ENCODE measurements at regions not wholly inside any gene's neighbourhood (a gene's known extent, or its start where the extent isn't known, plus 50 kb on each side); places are given as distances from the start of the nearest gene placed in this dataset.

- DNase-seq (ENCODE audit: low spot score), result no peak
Observed at GRCh38 chr14:101002738-101003137, 99.2 kb upstream of the RTL1 start.

DNA sequence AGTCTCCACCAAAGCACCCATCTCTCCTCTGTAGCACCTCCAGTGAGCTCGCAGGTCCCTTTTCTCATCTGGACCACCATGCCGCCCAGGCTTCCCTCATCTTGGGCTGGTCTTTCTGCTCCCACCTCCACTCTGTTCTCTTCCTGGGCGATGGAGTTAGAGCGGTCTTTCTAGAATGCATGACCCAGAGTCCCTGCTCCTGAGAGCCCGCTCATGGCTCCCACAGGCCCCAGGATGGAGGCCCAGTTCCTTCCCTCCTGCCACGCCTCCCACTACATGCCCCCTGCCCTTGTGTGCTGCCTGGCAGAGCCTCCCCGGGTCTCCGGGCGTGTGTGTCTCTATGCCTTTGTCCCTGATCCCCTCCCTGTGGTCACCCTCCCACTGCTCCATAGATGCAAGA is 100.7 kb upstream of the RTL1 start:
- no peak for DNase-seq (ENCODE audit: low spot score)

GRCh38 chr14:101004954-101005353 is 101.4 kb upstream of the RTL1 start:
- peak; percentile 45 for DNase-seq (ENCODE audit: low spot score)

GRCh38 chr14:101005447-101005846 is 101.9 kb upstream of the RTL1 start:
- DNase-seq (ENCODE audit: low spot score), result no peak

- no peak for DNase-seq (ENCODE audit: low spot score)
Observed at GRCh38 chr14:101006008-101006407, 102.5 kb upstream of the RTL1 start.

DNA sequence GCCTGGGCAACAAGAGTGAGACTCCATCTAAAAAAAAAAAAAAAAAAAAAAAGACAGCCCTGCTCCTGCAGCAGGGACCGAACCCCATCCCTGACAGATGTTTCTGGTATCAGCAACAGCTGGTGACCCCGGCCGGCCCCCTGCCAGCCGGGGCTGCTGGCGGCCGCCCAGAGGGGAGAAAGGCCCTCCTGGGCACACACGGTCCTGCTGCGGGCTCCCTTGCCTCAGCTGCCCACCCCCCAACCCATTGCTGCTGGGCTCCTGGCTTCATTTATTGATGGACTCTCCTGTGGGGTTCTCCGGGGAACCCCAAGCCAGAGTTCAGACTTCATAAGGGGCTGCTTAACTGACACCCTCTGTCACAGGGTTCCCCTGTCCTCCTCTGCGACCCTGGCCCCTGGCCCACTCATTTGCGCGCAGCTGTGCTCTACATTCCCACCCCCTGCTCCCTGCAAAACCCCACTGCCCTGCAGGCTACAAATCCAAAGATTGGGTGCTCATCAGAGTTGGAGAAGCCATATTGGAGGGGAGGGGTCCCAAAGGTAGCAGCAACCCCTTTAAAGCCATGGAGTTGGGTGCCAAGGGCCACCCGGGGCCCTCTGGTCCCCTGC is 103.6 kb upstream of the RTL1 start:
- no peak for DNase-seq (ENCODE audit: low spot score)

- DNase-seq (ENCODE audit: low spot score), result no peak
Observed at GRCh38 chr14:101007765-101008164, 104.2 kb upstream of the RTL1 start.

- DNase-seq (ENCODE audit: low spot score), result no peak
Observed at GRCh38 chr14:101008196-101008595, 104.7 kb upstream of the RTL1 start.

DNA sequence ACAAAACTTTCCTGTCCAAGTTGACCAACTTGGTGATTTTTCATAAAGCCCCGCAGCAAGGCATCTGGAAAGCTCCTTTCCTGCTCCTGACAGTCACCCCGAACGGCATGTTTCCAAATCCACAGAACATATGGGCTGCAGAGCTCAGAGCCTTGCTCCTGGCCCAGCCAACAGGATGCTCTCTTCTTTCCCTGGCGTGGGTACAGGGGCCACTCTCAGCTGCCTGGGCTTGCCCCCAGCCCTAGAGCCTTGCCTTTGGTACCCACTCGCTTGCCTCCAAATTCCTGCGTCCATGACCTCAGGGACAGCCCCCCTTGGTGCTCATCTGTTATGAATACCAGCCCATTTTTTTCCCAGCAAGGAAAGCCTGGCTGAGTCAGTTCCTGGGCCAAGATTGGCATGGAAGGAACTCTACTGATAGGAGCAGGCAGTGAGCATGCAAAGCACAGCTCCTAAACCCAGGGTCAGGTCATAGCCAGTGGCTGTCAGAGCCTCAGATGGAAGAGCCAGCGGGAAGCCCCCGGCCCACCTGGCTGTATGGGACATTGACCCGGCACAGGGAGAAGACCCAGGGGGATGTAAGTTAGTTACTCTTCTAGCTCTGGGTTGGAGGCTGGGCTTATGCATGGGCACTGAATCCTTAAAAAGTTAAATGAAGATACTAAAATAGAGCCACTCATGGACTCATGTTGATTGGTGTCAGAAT is 105.3 kb upstream of the RTL1 start:
- no peak for DNase-seq (ENCODE audit: low spot score)

DNA sequence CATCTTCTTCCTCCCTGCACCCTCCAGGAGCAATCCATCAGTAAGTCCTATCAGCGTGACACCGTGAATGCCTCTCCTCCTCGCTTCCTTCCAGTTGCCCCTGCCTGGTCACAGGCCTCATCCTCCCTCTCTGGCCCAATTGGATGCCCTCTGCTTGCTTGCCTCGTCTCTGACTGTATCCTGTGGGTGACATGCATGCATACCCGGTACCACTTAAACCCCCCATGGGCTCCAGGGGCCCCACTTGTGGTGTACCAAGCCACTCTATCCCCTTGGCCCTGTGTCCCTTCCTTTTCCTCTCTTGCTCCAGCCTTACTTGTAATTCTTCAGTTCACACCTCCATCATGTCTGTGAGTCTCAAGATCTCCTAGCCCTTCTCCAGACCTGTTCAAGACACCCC is 106.0 kb upstream of the RTL1 start:
- no peak for DNase-seq (ENCODE audit: low spot score)

GRCh38 chr14:101010293-101010692 is 106.8 kb upstream of the RTL1 start:
- DNase-seq (ENCODE audit: low spot score), result no peak

DNA sequence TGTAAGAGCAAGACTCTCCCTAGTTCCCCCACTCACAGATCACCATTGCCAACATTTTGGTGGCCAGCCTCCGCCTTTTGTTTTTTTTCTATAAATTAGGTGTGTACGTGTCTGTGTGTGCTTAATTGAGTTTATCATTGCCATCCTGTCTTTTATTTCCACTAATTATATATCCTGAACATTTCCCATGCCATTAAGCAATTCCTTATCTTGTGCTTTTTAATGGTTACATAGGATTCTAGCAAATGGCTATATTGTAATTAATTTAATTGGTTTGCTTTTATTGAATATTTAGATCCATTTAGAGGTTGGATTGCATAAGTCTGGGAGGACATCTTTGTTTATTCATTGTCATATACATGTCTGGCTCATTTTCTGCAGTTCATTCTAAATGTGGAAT is 107.3 kb upstream of the RTL1 start:
- DNase-seq (ENCODE audit: low spot score), result no peak

DNA sequence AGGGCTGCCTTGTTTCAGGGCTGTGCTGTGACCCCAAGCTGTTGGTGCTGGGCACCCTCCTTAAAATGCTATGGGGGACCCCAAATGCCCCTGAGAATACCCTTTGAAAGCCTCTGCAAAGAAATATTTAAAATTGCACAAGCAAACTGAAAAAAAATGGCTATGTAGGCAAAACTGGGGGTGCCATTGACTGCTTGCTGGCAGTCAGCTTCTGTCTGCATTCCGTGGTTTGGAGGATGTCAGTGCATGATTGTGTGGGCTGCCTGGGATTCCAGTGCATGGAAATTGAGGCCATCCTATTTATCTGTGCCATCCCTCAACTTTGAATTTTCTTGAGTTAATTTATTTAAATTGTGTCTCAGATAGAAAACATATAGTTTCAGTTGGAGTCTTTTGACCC is 113.7 kb upstream of the RTL1 start:
- DNase-seq (ENCODE audit: low spot score), result no peak

GRCh38 chr14:101017806-101018560 is 114.5 kb upstream of the RTL1 start:
- no peak for DNase-seq (ENCODE audit: low spot score)

DNA sequence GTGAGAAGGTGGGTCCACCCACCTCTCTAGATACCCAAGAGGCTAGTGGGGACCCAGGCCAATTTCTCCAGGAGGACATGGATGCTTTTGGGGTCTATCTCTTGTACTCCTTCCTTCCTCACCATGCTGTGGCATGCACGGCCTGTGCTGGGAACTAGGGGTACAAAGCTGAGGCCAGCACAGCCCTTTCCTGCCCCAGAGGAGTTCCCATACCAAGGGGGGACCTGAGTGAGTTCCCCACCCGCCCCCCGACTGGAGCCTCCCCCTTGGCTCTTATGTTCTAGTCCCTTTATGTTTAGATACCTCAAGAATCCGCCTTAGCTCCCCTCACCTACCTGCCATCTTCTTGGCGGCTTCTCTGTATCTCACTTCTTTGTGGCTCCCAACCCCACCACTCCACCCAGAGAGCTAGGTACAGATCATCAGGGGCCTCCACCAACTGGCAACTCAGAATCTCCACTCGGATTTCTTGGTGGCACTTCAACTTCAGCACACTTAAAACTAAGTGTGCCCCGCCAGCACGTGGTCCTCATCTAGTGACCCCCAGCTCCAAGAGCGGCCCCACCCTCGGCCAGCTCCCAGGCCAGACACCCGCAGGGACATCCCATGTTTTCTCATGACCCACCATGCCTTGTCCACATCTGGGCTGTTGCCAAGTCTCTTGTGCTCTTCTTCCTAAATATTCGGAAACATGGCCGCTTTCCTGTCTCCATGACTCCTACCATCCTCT is 115.2 kb upstream of the RTL1 start:
- DNase-seq (ENCODE audit: low spot score), result no peak

- no peak for DNase-seq (ENCODE audit: low spot score)
Observed at GRCh38 chr14:101019541-101019940, 116.0 kb upstream of the RTL1 start.

GRCh38 chr14:101019990-101020710 is 116.6 kb upstream of the RTL1 start:
- no peak for DNase-seq (ENCODE audit: low spot score)

- no peak for DNase-seq (ENCODE audit: low spot score)
Observed at GRCh38 chr14:101020834-101021370, 117.4 kb upstream of the RTL1 start.

DNA sequence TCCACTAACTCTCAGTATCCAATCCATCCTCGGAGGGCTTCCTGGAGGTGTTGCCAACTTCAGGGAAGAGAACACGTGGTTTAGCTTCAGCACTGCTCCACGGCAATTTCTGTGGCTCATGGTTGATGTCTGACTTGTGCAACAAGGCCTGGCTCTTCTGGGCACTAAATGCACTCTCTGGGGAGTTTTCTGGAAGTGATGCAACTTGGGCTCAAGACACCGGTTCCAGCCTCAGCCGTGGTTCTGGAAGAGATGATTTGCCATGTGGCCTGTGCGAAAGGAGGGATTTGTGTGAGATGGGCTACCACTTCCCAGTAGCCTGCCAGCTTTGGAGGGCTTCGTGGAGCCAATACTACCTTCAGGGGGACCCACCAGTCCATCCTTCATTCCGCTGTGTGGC is 118.6 kb upstream of the RTL1 start:
- DNase-seq (ENCODE audit: low spot score), result no peak

DNA sequence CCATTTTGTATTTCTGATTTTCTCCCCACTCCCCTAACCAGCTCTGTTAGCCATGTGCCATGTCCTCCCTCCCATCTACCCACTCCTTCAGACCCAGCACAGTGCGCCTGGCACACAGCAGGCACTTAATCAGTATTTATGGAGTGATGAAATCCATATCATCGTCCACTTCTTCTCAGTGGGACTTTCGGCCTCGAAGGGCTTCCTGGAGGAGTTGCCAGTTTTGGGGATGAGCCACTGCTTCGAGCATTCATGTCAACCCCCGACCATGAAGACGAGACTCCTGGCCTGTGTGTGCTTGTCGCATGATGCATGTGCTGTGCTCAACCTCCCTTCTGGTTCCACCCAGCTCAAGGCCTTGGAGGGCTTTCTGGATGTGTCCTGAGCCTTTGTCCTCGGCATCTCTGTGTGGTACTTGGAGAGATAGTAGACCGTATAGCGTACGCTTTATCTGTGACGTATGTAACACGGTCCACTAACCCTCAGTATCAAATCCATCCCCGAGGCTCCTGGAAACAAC is 119.5 kb upstream of the RTL1 start:
- no peak for DNase-seq (ENCODE audit: low spot score)

- no peak for DNase-seq (ENCODE audit: low spot score)
Observed at GRCh38 chr14:101024686-101025085, 121.2 kb upstream of the RTL1 start.
